ENCODE measurements at regions not wholly inside any gene's neighbourhood (a gene's known extent, or its start where the extent isn't known, plus 50 kb on each side); places are given as distances from the start of the nearest gene placed in this dataset.

DNA sequence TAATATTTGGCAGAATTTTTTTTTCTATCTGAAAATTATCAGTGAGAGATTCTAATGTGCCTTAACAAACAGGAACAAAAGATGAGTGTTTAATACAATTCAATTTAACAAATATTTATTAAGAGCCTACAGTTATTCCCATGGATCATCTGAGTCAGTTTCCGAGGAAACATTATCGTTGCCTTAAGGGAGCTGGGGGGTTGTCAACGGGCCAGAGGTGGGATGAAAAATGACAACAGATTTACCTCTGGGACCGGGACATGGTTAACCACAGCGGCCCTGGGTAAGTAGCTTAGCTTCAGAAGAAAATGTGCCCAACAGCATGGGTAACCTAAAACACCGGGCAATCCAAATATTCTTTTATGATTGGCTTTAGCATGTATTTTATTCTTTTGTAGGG, 113.6 kb downstream of the DAD1 start:
- H3K4me3 ChIP-seq (ENCODE audit: low read depth, low read length): no peak overlapping the region
- DNase-seq: peak; percentile 18
- no peaks in the 10 kb centered on the region for H3K36me3 ChIP-seq
- H3K9me3 ChIP-seq (ENCODE audit: severe bottlenecking): no peaks in the 10 kb centered on the region
- H3K27ac ChIP-seq: no peak overlapping the region
- H3K27me3 ChIP-seq (ENCODE audit: insufficient read depth, low read depth, severe bottlenecking): no peaks in the 10 kb centered on the region
- TF ChIP-seq, protein P1, sequence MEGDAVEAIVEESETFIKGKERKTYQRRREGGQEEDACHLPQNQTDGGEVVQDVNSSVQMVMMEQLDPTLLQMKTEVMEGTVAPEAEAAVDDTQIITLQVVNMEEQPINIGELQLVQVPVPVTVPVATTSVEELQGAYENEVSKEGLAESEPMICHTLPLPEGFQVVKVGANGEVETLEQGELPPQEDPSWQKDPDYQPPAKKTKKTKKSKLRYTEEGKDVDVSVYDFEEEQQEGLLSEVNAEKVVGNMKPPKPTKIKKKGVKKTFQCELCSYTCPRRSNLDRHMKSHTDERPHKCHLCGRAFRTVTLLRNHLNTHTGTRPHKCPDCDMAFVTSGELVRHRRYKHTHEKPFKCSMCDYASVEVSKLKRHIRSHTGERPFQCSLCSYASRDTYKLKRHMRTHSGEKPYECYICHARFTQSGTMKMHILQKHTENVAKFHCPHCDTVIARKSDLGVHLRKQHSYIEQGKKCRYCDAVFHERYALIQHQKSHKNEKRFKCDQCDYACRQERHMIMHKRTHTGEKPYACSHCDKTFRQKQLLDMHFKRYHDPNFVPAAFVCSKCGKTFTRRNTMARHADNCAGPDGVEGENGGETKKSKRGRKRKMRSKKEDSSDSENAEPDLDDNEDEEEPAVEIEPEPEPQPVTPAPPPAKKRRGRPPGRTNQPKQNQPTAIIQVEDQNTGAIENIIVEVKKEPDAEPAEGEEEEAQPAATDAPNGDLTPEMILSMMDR (IDR thresholded peaks at IDR 0.05; ENCODE audit: low read depth, low read length): no peak

DNA sequence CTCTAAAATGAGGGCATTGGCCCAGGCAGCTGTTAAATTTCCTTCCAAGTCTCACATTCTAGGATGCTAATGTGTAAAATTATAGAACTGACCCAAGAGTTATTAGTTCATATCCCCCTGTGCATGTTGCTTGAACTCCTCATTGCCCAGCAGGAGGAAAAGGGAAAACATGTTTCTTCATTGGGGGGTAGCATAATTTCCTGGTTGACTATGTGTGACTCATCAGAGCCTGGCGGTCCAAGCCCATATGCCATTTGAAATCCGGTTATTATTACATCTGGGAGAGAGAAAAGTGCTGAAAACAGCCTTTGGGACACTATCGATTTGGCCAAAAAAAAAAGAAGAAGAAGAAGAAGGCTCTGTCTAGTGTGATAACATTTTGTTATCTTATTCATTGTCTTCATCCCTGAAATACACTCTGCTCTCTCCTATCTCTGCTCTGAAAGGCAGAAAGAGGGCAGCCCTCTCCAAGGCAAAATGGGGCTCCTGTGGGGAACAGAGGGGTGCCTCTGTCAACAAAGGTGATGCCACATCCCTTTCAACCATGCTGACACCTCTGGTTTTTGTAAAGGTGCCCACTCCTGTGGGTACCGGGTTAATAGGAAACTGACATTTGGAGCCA, 114.2 kb downstream of the DAD1 start:
- DNase-seq: no peak
- TF ChIP-seq, protein P1 (IDR thresholded peaks at IDR 0.05; ENCODE audit: low read depth, low read length): no peak
- Histone ChIP-seq H3K4me3 (ENCODE audit: low read depth, low read length) (no peak overlapping the region), H3K27ac (no peak overlapping the region), H3K9me3 (ENCODE audit: severe bottlenecking) (no peaks in the 10 kb centered on the region), H3K36me3 (no peaks in the 10 kb centered on the region), H3K27me3 (ENCODE audit: insufficient read depth, low read depth, severe bottlenecking) (no peaks in the 10 kb centered on the region)

DNA sequence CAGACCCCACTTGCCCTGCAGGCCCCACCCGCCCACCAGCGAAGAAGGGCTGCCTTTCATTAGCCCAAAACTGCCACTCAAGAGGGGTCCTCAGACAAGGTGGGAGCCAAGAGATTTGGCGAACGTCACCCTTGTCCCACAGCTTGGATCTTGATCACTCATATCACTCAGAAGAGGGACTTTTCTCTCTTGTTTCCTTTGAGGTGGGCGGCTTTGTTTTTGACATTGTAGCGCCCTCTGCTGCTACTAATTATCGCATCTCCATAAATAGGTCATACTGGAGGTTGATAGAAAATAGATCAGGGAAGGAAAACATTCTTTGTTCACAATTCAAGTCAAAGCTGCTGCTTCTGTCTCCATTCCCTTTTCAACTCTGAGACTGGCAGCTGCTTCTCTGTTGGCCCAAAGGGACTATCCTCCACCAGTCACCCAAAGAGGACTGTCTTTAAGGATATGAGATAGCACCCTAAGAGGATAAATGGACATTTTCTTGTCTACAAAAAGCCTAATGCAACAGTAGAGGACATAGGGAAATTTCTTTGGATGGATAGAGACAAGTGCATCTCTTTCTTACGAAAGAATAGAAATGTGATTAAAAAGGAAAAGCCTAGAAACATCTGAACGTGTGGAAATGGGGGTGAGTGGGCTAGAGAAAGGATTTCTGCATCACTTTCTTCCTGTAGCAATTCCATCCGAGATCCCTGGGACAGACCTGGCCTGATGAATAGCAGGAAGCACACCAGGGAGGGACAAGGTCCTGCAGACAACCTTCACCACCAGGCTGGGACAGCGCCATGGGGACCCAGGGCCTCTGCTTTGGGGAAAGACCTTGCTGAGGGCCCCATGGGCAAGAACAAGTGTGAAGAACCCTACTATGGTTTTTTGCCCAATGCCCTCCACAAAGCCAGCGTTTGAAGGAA, 115.8 kb downstream of the DAD1 start:
- H3K27me3 ChIP-seq (ENCODE audit: insufficient read depth, low read depth, severe bottlenecking): no peaks in the 10 kb centered on the region
- H3K9me3 ChIP-seq (ENCODE audit: severe bottlenecking): no peaks in the 10 kb centered on the region
- no peak overlapping the region for H3K27ac ChIP-seq
- no peak overlapping the region for H3K4me3 ChIP-seq (ENCODE audit: low read depth, low read length)
- DNase-seq: peak; percentile 24
- TF ChIP-seq, protein P1 (IDR thresholded peaks at IDR 0.05; ENCODE audit: low read depth, low read length): peak; percentile 24; the same call in 1 of the 2 replicates
- no peaks in the 10 kb centered on the region for H3K36me3 ChIP-seq

DNA sequence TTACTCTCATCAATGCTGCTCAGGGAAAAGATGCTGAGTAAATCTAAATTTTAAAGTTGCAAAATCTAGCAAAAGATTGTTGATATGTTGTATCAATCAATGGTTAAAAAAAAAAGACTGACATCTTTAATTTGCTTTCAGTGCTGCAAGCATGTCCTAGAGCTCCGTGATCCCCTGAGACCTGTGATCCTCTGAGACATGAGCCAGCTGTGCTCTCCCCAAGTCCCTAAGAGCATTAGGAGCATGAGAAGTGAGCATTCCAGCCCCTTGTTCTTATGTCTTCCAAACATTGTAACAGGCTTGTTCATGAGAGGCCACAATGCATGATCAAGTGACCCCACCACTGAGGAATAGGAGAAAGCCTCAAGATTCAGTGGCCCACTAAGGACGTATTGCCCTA, 116.6 kb downstream of the DAD1 start:
- Histone ChIP-seq H3K36me3 (no peaks in the 10 kb centered on the region), H3K4me3 (ENCODE audit: low read depth, low read length) (no peak overlapping the region), H3K9me3 (ENCODE audit: severe bottlenecking) (no peaks in the 10 kb centered on the region), H3K27me3 (ENCODE audit: insufficient read depth, low read depth, severe bottlenecking) (no peaks in the 10 kb centered on the region), H3K27ac (no peak overlapping the region)
- TF ChIP-seq, protein P1 (IDR thresholded peaks at IDR 0.05; ENCODE audit: low read depth, low read length): no peak
- DNase-seq: peak; percentile 56

DNA sequence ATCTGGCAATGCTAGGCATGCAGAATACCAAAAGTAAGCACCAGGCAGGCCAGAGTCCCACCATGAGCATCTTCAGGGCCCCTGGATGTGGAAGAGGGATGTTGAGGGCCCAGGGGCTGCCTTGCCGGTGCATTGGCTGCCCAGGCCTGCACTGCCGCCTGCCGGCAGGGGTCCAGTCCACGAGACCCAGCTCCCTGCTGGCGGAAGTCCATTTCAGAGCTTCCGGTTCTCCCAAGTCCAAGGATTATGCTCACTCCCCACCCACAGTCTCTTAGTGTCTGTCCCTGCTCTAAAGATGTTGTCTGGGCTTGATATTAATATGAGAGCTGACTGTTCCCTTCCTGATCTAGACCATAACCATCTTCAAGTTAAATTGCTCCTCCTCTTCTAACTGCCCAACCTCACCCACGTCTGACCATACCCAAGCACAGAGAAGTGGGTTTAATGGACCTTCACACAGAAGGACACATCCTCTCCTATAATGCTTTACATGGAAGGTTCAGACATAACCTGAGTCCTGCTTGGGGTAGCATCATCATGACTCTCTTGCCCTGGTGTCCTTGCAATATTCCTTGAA, 117.4 kb downstream of the DAD1 start:
- TF ChIP-seq, protein P1 (IDR thresholded peaks at IDR 0.05; ENCODE audit: low read depth, low read length): peak; percentile 98
- no peaks in the 10 kb centered on the region for H3K9me3 ChIP-seq (ENCODE audit: severe bottlenecking)
- no peaks in the 10 kb centered on the region for H3K27me3 ChIP-seq (ENCODE audit: insufficient read depth, low read depth, severe bottlenecking)
- H3K4me3 ChIP-seq (ENCODE audit: low read depth, low read length): no peak overlapping the region
- peak; percentile 82 for DNase-seq
- H3K36me3 ChIP-seq: no peaks in the 10 kb centered on the region
- H3K27ac ChIP-seq: no peak overlapping the region
